ENCODE measurements at regions not wholly inside any gene's neighbourhood (a gene's known extent, or its start where the extent isn't known, plus 50 kb on each side); places are given as distances from the start of the nearest gene placed in this dataset.

DNA sequence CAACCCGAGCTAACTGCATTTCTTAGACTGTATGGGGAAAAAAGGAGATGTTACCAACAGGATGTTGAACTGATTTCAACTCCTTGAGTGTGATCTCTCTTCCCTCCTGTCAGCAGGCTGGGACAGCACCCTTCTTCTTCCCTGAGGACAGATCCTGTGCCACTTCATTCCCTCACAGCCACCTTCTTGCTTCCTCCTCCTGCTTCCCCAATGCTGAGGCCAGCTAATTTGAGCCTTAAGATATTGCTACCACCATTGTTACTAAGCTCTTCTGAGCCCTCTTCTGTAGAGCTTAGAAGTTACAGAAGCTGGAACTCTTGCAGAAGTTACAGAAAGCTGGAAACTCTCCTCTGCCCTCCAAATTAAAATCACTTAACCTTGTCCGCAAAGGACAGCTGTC, 88.8 kb downstream of the SPTSSA start:
- TF ChIP-seq, protein P1, sequence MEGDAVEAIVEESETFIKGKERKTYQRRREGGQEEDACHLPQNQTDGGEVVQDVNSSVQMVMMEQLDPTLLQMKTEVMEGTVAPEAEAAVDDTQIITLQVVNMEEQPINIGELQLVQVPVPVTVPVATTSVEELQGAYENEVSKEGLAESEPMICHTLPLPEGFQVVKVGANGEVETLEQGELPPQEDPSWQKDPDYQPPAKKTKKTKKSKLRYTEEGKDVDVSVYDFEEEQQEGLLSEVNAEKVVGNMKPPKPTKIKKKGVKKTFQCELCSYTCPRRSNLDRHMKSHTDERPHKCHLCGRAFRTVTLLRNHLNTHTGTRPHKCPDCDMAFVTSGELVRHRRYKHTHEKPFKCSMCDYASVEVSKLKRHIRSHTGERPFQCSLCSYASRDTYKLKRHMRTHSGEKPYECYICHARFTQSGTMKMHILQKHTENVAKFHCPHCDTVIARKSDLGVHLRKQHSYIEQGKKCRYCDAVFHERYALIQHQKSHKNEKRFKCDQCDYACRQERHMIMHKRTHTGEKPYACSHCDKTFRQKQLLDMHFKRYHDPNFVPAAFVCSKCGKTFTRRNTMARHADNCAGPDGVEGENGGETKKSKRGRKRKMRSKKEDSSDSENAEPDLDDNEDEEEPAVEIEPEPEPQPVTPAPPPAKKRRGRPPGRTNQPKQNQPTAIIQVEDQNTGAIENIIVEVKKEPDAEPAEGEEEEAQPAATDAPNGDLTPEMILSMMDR (IDR thresholded peaks at IDR 0.05), result no peak
- TF ChIP-seq EP300 (IDR thresholded peaks at IDR 0.05), result no peak
- TF ChIP-seq POLR2A (IDR thresholded peaks at IDR 0.05), result no peak
- Histone ChIP-seq H3K4me1 (ENCODE audit: insufficient read depth) (no peaks in the 10 kb centered on the region), H3K27me3 (no peaks in the 10 kb centered on the region), H3K27ac (no peak overlapping the region), H3K36me3 (no peaks in the 10 kb centered on the region), H3K4me3 (no peak overlapping the region), H3K9me3 (no peaks in the 10 kb centered on the region)
- no peak for DNase-seq
- intact Hi-C loops (cut with DNase I), result no loop called here
- whole genome bisulfite sequencing, 3 donors, result 41 to 44% (median 44%) methylated on average over 2 of the region's 2 CpGs

DNA sequence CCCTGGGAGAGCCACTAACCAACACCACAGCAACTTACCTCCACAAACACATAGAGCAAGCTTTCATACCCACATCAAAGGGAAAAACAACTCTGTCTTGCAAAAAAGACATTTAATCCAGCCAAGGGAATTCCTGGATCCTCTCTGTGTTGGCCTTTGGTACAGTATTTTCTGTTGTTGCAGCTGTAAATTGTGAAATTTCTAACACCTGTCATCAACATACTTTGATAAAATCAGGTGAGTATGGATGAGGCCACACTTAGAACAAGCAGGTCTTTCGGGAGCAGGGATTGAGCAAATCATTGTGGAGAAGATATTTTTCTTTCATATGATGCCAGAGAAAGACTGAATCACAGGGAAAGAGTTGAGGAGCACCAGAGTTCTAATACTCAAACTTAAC, 89.3 kb downstream of the SPTSSA start:
- DNase-seq, result no peak
- H3K27me3 ChIP-seq, result no peaks in the 10 kb centered on the region
- no peaks in the 10 kb centered on the region for H3K4me1 ChIP-seq (ENCODE audit: insufficient read depth)
- H3K9me3 ChIP-seq, result no peaks in the 10 kb centered on the region
- no peaks in the 10 kb centered on the region for H3K36me3 ChIP-seq
- TF ChIP-seq POLR2A (IDR thresholded peaks at IDR 0.05) (no peak), EP300 (IDR thresholded peaks at IDR 0.05) (no peak)
- TF ChIP-seq, protein P1 (IDR thresholded peaks at IDR 0.05), result no peak
- no peak overlapping the region for H3K4me3 ChIP-seq
- WGBS, 3 donors, result 61 to 74% (median 70%) methylated on average over 1 of the region's 1 CpG
- intact Hi-C loops (cut with DNase I), result no loop called here
- no peak overlapping the region for H3K27ac ChIP-seq

DNA sequence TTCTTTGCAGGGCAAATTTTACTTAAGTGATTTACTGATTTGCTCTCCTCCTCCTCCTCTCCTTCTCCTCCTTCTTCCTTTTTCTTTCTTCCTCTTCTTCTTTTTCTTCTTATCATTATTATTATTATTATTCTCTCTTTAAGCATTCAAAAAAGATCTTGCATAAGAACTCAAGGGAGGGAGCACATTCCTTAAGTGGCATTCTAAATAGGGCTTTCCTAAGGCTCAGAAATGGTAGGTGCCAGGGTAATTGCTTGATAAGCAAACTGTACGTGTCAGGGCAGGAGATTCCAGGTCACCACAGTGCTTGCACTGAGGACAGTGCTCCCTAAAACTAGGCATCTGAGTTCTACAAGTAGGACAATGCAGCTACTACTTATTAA, 92.4 kb downstream of the SPTSSA start:
- H3K9me3 ChIP-seq, result no peaks in the 10 kb centered on the region
- intact Hi-C loops (cut with DNase I), result no loop called here
- no peaks in the 10 kb centered on the region for H3K36me3 ChIP-seq
- 12 to 65% (median 30%) methylated on average over 1 of the region's 1 CpG for WGBS, 3 donors
- DNase-seq, result no peak
- no peaks in the 10 kb centered on the region for H3K27me3 ChIP-seq
- no peak overlapping the region for H3K27ac ChIP-seq
- no peak for TF ChIP-seq POLR2A (IDR thresholded peaks at IDR 0.05)
- no peak for TF ChIP-seq EP300 (IDR thresholded peaks at IDR 0.05)
- TF ChIP-seq, protein P1 (IDR thresholded peaks at IDR 0.05), result no peak
- no peaks in the 10 kb centered on the region for H3K4me1 ChIP-seq (ENCODE audit: insufficient read depth)
- no peak overlapping the region for H3K4me3 ChIP-seq

DNA sequence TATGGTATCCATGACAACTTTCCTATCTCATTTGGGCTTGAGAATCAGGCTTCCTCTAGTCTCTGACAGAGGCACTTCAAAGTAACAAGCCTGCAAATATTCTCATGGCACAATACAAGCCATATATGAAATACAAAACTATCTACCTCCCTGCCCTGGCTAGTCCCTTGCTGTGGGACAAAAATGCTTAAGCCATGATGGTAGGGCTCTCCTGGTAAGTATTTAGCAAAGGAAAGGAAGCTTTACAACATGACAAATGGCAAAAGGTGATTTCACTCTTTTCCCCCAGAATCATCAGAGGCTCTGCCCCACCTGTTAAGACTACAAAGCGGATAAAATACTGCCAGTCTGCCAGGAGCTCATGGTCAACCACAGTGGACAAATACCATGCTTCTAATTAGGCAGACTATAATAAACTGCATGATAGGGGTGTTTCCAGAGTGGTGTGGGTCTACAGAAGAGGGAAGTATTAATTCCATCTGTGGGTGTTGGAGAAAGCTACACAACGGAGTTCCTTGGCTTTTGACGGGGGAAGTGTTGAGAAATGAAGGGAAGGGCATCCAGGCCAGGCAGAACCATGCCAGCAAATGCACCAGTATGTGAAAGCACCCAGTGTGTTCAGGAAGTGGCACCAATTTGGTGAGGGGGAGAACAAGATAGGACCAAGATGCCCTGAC, 92.9 kb downstream of the SPTSSA start:
- TF ChIP-seq, protein P1 (IDR thresholded peaks at IDR 0.05), result no peak
- no peak for TF ChIP-seq EP300 (IDR thresholded peaks at IDR 0.05)
- TF ChIP-seq POLR2A (IDR thresholded peaks at IDR 0.05), result no peak
- intact Hi-C loops (cut with DNase I), result no loop called here
- Histone ChIP-seq H3K9me3 (no peaks in the 10 kb centered on the region), H3K4me3 (no peak overlapping the region), H3K4me1 (ENCODE audit: insufficient read depth) (no peaks in the 10 kb centered on the region), H3K36me3 (no peaks in the 10 kb centered on the region), H3K27ac (no peak overlapping the region), H3K27me3 (no peaks in the 10 kb centered on the region)
- 66 to 80% (median 68%) methylated on average over 3 of the region's 3 CpGs for WGBS, 3 donors
- no peak for DNase-seq
